Endometrium (tissue), 2 donors: ENCODE measurements at regions not wholly inside any gene's neighbourhood (a gene's known extent, or its start where the extent isn't known, plus 50 kb on each side); places are given as distances from the start of the nearest gene placed in this dataset.
A peak's percentile ranks its signal among the peaks of the same experiment; 100 is the strongest.

ENCODE experiments used
- FAIRE-seq: peaks from 2 replicates; lab custom pipeline; 2012; peaks lifted over from hg19 to GRCh38; lab: Jason Lieb, UNC
- donor health status: control.
- donor health status: control.

GRCh38 chr1:22246755-22247480 is 104.0 kb upstream of the WNT4 start:
- no peak for FAIRE-seq

- FAIRE-seq = no peak
These were observed 104.8 kb upstream of the WNT4 start for GRCh38 chr1:22247527-22248245.

- no peak for FAIRE-seq
These were observed 105.8 kb upstream of the WNT4 start for GRCh38 chr1:22248746-22249145.

GRCh38 chr1:22249928-22250680 is 107.2 kb upstream of the WNT4 start:
- FAIRE-seq = no peak

- no peak for FAIRE-seq
These were observed 107.8 kb upstream of the WNT4 start for GRCh38 chr1:22250724-22251123.

GRCh38 chr1:22252251-22252650 is 109.4 kb upstream of the WNT4 start:
- FAIRE-seq = no peak

- FAIRE-seq = peak; percentile 45
These were observed 110.3 kb upstream of the WNT4 start for GRCh38 chr1:22253012-22253790.

- FAIRE-seq = no peak
These were observed 111.9 kb upstream of the WNT4 start for GRCh38 chr1:22254756-22255155.

- peak; percentile 26 for FAIRE-seq
These were observed 112.7 kb upstream of the WNT4 start for GRCh38 chr1:22255341-22256212.

- FAIRE-seq = no peak
These were observed 113.3 kb upstream of the WNT4 start for GRCh38 chr1:22256213-22256512.

- no peak for FAIRE-seq
These were observed 114.7 kb upstream of the WNT4 start for GRCh38 chr1:22257290-22258275.

- FAIRE-seq = no peak
These were observed 115.8 kb upstream of the WNT4 start for GRCh38 chr1:22258698-22259097.

- FAIRE-seq = no peak
These were observed 116.8 kb upstream of the WNT4 start for GRCh38 chr1:22259551-22260282.

GRCh38 chr1:22260860-22261432 is 118.0 kb upstream of the WNT4 start:
- FAIRE-seq = no peak

- FAIRE-seq = no peak
These were observed 118.7 kb upstream of the WNT4 start for GRCh38 chr1:22261580-22261979.

- FAIRE-seq = no peak
These were observed 119.7 kb upstream of the WNT4 start for GRCh38 chr1:22262583-22262982.

GRCh38 chr1:22263359-22263758 is 120.5 kb upstream of the WNT4 start:
- no peak for FAIRE-seq

GRCh38 chr1:22264464-22265341 is 121.8 kb upstream of the WNT4 start:
- FAIRE-seq = no peak
